ENCODE measurements at regions not wholly inside any gene's neighbourhood (a gene's known extent, or its start where the extent isn't known, plus 50 kb on each side); places are given as distances from the start of the nearest gene placed in this dataset.

GRCh38 chr5:124856726-124857125 is 110.3 kb upstream of the ZNF608 start:
- TF ChIP-seq, protein P1, sequence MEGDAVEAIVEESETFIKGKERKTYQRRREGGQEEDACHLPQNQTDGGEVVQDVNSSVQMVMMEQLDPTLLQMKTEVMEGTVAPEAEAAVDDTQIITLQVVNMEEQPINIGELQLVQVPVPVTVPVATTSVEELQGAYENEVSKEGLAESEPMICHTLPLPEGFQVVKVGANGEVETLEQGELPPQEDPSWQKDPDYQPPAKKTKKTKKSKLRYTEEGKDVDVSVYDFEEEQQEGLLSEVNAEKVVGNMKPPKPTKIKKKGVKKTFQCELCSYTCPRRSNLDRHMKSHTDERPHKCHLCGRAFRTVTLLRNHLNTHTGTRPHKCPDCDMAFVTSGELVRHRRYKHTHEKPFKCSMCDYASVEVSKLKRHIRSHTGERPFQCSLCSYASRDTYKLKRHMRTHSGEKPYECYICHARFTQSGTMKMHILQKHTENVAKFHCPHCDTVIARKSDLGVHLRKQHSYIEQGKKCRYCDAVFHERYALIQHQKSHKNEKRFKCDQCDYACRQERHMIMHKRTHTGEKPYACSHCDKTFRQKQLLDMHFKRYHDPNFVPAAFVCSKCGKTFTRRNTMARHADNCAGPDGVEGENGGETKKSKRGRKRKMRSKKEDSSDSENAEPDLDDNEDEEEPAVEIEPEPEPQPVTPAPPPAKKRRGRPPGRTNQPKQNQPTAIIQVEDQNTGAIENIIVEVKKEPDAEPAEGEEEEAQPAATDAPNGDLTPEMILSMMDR (conservative IDR thresholded peaks at IDR 0.05): no peak
- H3K27ac ChIP-seq: peak overlapping the region; percentile 41

- peak overlapping the region; percentile 5; the same call in 1 of the 2 replicates for H3K27ac ChIP-seq
- TF ChIP-seq, protein P1 (conservative IDR thresholded peaks at IDR 0.05): no peak
Measured at GRCh38 chr5:124858612-124859011, 112.2 kb upstream of the ZNF608 start.

DNA sequence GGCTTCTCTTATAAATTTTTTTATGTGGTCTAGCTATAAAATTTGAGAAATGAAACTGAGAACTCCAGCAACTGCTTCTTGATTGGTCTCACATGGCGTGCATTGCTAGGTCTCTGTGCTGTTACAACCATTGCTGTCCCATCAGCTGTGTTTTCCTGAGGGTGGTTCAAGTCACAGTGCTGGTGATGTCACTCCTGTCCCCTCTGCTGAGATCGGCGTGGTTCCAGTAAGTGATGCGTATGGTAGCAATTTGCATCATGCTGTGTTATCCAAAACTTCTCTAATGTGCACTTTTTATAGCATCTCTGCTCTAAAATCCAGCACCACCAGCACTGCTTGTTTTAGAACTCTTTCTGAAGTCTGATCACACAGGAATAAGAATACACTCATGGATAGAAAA is 112.6 kb upstream of the ZNF608 start:
- TF ChIP-seq, protein P1 (conservative IDR thresholded peaks at IDR 0.05): no peak
- H3K27ac ChIP-seq: peak overlapping the region; percentile 5; the same call in 1 of the 2 replicates

- TF ChIP-seq, protein P1 (conservative IDR thresholded peaks at IDR 0.05): no peak
- no peak overlapping the region for H3K27ac ChIP-seq
Measured at GRCh38 chr5:124859556-124860290, 113.3 kb upstream of the ZNF608 start.

GRCh38 chr5:124860291-124860655 is 113.8 kb upstream of the ZNF608 start:
- no peak overlapping the region for H3K27ac ChIP-seq
- TF ChIP-seq, protein P1 (conservative IDR thresholded peaks at IDR 0.05): no peak

- H3K27ac ChIP-seq: no peak overlapping the region
- TF ChIP-seq, protein P1 (conservative IDR thresholded peaks at IDR 0.05): no peak
Measured at GRCh38 chr5:124865066-124865465, 118.6 kb upstream of the ZNF608 start.

DNA sequence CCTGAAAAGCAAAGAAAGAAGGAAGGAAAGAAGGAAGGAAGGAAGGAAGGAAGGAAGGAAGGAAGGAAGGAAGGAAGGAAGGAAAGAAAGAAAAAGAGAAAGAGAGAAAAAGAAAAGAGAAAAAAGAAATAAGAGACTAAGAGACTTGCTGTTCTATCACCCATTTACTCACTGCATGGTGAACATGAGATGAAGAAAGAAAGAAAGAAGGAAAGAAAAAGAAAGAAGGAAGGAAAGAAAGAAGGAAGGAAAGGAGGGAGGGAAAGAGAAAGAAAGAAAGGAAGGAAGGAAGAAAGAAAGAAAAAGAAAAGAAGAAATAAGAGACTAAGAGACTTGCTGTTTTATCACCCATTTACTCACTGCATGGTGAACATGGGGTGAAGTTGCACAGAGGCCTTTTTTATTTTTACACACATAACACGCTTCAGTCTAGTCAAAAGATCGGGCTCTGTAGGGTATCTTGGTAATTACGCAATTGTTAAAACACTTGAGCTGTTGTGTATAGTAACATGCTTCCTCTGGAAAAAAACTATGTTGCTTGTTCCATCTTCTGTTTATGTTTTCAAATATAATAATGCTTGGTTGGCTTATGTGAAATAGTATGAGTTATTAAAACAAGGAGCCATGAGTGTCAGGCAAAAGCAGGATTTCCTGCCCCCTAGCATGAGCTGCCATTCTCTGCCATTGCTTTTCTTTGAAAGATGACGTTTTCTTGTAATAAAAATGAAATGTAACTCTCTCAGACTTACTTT is 119.3 kb upstream of the ZNF608 start:
- H3K27ac ChIP-seq: no peak overlapping the region
- TF ChIP-seq, protein P1 (conservative IDR thresholded peaks at IDR 0.05): no peak

Measured in VCaP (cell line).